ENCODE measurements at regions not wholly inside any gene's neighbourhood (a gene's known extent, or its start where the extent isn't known, plus 50 kb on each side); places are given as distances from the start of the nearest gene placed in this dataset.

DNA sequence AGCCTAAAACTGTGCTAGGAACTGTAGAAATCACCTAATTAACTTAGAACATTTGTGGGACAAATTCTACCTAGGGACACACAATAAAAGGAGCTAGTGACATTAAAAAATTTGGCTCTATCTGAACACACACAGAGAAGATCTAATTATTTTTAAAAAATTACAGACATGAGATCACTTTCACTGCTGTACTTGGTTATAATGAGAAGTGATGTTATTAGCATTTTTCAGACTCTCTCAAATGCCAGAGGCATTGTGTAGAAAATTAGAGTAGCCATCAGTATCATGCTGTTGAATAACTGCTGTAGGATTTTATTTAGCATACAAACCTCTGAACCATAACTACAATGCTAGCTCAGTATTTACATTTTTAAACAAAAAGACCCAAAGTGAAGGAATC lies 109.1 kb upstream of the ANK2 start:
- H3K27me3 ChIP-seq (ENCODE audit: control insufficient read depth, insufficient read depth, low read length): no peaks in the 10 kb centered on the region
- H3K4me1 ChIP-seq (ENCODE audit: control insufficient read depth, insufficient read depth, low read length): no peaks in the 10 kb centered on the region
- no peak overlapping the region for H3K9ac ChIP-seq (ENCODE audit: low read length)
- no peak overlapping the region for H3K4me3 ChIP-seq (ENCODE audit: low read depth, low read length)
- peaks cover 3% of the 10 kb centered on the region; the same call in 1 of the 2 replicates for H3K36me3 ChIP-seq (ENCODE audit: control insufficient read depth, insufficient read depth, low read length)
- no peak overlapping the region for H3K27ac ChIP-seq (ENCODE audit: low read depth, low read length)
- H3K9me3 ChIP-seq (ENCODE audit: control insufficient read depth, insufficient read depth, low read depth, low read length): 0 out of 2 replicates have a peak, but pooled peaks cover 4% of the 10 kb centered on the region

DNA sequence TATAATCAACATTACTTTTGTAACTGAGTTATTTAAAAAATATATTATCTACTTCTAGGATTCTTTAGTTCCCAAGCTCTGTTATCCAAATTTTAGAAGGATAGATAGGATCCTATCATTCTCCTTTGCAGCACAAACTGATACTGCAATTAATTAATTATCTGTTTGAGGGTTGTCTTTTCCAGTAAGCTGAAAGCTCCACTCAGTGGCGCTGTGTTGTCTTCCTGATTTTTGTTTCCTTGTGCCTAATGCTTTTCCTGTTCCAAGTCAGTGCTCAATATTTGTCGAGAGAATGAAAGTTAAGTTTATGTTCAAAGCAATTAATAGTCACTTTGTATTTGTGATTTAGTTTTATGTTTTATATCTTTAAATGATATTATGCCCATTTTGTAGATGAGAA lies 107.4 kb upstream of the ANK2 start:
- H3K9me3 ChIP-seq (ENCODE audit: control insufficient read depth, insufficient read depth, low read depth, low read length): 0 out of 2 replicates have a peak, but pooled peaks cover 4% of the 10 kb centered on the region
- no peaks in the 10 kb centered on the region for H3K4me1 ChIP-seq (ENCODE audit: control insufficient read depth, insufficient read depth, low read length)
- H3K4me3 ChIP-seq (ENCODE audit: low read depth, low read length): no peak overlapping the region
- no peak overlapping the region for H3K27ac ChIP-seq (ENCODE audit: low read depth, low read length)
- H3K27me3 ChIP-seq (ENCODE audit: control insufficient read depth, insufficient read depth, low read length): no peaks in the 10 kb centered on the region
- H3K36me3 ChIP-seq (ENCODE audit: control insufficient read depth, insufficient read depth, low read length): no peaks in the 10 kb centered on the region
- no peak overlapping the region for H3K9ac ChIP-seq (ENCODE audit: low read length)

DNA sequence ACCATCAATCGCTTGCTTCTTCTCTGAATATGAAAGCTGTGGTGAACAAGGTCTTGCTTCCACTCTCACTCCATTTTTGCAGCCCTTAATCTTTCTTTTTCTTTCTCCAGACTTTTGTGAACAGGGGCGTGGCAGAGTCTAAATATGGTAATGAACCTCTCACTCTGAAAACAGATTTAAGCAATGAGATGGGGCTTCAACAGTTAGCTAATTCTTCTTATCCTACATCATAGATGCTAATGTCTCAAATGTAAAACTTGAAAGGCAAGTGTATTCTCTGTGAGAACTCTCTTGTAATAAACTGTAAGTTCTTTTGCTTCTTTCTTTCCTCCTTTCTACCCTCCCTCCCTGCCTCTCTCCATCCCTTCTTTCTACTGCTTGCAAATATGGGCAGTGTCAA lies 106.5 kb upstream of the ANK2 start:
- Histone ChIP-seq H3K27me3 (ENCODE audit: control insufficient read depth, insufficient read depth, low read length) (no peaks in the 10 kb centered on the region), H3K9ac (ENCODE audit: low read length) (no peak overlapping the region), H3K36me3 (ENCODE audit: control insufficient read depth, insufficient read depth, low read length) (no peaks in the 10 kb centered on the region), H3K27ac (ENCODE audit: low read depth, low read length) (no peak overlapping the region), H3K9me3 (ENCODE audit: control insufficient read depth, insufficient read depth, low read depth, low read length) (0 out of 2 replicates have a peak, but pooled peaks cover 4% of the 10 kb centered on the region), H3K4me3 (ENCODE audit: low read depth, low read length) (no peak overlapping the region), H3K4me1 (ENCODE audit: control insufficient read depth, insufficient read depth, low read length) (no peaks in the 10 kb centered on the region)

GRCh38 chr4:112944006-112944405 lies 105.4 kb upstream of the ANK2 start:
- Histone ChIP-seq H3K9ac (ENCODE audit: low read length) (no peak overlapping the region), H3K4me3 (ENCODE audit: low read depth, low read length) (no peak overlapping the region), H3K4me1 (ENCODE audit: control insufficient read depth, insufficient read depth, low read length) (no peaks in the 10 kb centered on the region), H3K27ac (ENCODE audit: low read depth, low read length) (no peak overlapping the region), H3K9me3 (ENCODE audit: control insufficient read depth, insufficient read depth, low read depth, low read length) (0 out of 2 replicates have a peak, but pooled peaks cover 4% of the 10 kb centered on the region), H3K36me3 (ENCODE audit: control insufficient read depth, insufficient read depth, low read length) (no peaks in the 10 kb centered on the region), H3K27me3 (ENCODE audit: control insufficient read depth, insufficient read depth, low read length) (no peaks in the 10 kb centered on the region)

- no peaks in the 10 kb centered on the region for H3K4me1 ChIP-seq (ENCODE audit: control insufficient read depth, insufficient read depth, low read length)
- H3K27me3 ChIP-seq (ENCODE audit: control insufficient read depth, insufficient read depth, low read length): no peaks in the 10 kb centered on the region
- H3K9me3 ChIP-seq (ENCODE audit: control insufficient read depth, insufficient read depth, low read depth, low read length): 0 out of 2 replicates have a peak, but pooled peaks cover 4% of the 10 kb centered on the region
- no peaks in the 10 kb centered on the region for H3K36me3 ChIP-seq (ENCODE audit: control insufficient read depth, insufficient read depth, low read length)
- no peak overlapping the region for H3K9ac ChIP-seq (ENCODE audit: low read length)
- H3K4me3 ChIP-seq (ENCODE audit: low read depth, low read length): no peak overlapping the region
- no peak overlapping the region for H3K27ac ChIP-seq (ENCODE audit: low read depth, low read length)
Measured at GRCh38 chr4:112946127-112946526, 103.3 kb upstream of the ANK2 start.

- Histone ChIP-seq H3K27me3 (ENCODE audit: control insufficient read depth, insufficient read depth, low read length) (no peaks in the 10 kb centered on the region), H3K27ac (ENCODE audit: low read depth, low read length) (no peak overlapping the region), H3K4me3 (ENCODE audit: low read depth, low read length) (no peak overlapping the region), H3K36me3 (ENCODE audit: control insufficient read depth, insufficient read depth, low read length) (no peaks in the 10 kb centered on the region), H3K4me1 (ENCODE audit: control insufficient read depth, insufficient read depth, low read length) (no peaks in the 10 kb centered on the region), H3K9ac (ENCODE audit: low read length) (no peak overlapping the region), H3K9me3 (ENCODE audit: control insufficient read depth, insufficient read depth, low read depth, low read length) (0 out of 2 replicates have a peak, but pooled peaks cover 4% of the 10 kb centered on the region)
Measured at GRCh38 chr4:112947616-112948015, 101.8 kb upstream of the ANK2 start.

DNA sequence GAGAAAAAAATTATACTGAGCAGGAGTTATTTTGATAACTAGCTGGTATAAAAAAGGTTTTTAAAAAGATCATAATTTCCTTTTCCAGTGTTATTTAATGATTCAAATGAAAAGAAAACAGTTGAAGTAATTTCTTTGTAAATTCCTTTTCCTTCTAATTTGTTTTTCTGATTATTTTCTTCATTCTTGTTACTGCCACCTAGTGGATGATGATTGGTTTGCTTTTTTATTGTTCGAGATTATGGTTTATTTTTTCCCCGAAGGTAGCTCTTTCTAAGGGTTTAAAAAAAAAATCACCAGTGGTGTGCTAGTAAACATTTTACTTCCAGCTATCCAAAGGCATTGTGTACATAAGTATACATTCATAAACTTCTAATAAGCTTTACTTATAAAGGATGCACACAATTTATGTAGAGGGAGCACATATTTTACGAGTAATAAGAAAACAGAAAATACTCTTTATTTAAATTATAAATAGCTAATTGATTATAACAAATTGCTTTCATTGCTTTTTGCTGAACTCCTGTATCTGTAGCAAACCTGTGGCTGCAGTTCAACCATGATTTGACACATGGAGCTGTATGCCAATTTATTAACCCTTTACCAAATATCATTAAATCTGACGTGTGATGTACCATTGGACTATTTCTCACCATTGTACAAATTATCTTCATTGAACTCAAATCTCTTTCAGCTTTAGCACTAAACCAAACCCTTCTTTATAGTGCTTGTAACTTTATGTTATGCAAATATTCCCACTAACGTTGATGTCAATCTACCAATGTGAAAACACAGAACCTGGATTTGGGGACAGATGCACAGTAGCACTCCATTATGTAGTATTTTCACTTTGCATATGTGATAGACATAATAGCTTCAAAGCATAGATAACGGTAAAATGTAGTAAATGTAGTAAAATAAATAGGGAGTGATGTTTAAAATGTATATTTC lies 97.8 kb upstream of the ANK2 start:
- Histone ChIP-seq H3K4me1 (ENCODE audit: control insufficient read depth, insufficient read depth, low read length) (0 out of 2 replicates have a peak, but pooled peaks cover 4% of the 10 kb centered on the region), H3K27ac (ENCODE audit: low read depth, low read length) (no peak overlapping the region), H3K36me3 (ENCODE audit: control insufficient read depth, insufficient read depth, low read length) (peaks cover 5% of the 10 kb centered on the region; the same call in 1 of the 2 replicates), H3K9me3 (ENCODE audit: control insufficient read depth, insufficient read depth, low read depth, low read length) (peaks cover 3% of the 10 kb centered on the region; the same call in 1 of the 2 replicates), H3K4me3 (ENCODE audit: low read depth, low read length) (no peak overlapping the region), H3K9ac (ENCODE audit: low read length) (no peak overlapping the region), H3K27me3 (ENCODE audit: control insufficient read depth, insufficient read depth, low read length) (no peaks in the 10 kb centered on the region)

- Histone ChIP-seq H3K27ac (ENCODE audit: low read depth, low read length) (no peak overlapping the region), H3K9ac (ENCODE audit: low read length) (no peak overlapping the region), H3K36me3 (ENCODE audit: control insufficient read depth, insufficient read depth, low read length) (peaks cover 6% of the 10 kb centered on the region; the same call in 1 of the 2 replicates), H3K4me1 (ENCODE audit: control insufficient read depth, insufficient read depth, low read length) (0 out of 2 replicates have a peak, but pooled peaks cover 4% of the 10 kb centered on the region), H3K9me3 (ENCODE audit: control insufficient read depth, insufficient read depth, low read depth, low read length) (peaks cover 3% of the 10 kb centered on the region; the same call in 1 of the 2 replicates), H3K27me3 (ENCODE audit: control insufficient read depth, insufficient read depth, low read length) (no peaks in the 10 kb centered on the region), H3K4me3 (ENCODE audit: low read depth, low read length) (no peak overlapping the region)
Measured at GRCh38 chr4:112952313-112952700, 97.1 kb upstream of the ANK2 start.

- Histone ChIP-seq H3K4me3 (ENCODE audit: low read depth, low read length) (no peak overlapping the region), H3K4me1 (ENCODE audit: control insufficient read depth, insufficient read depth, low read length) (0 out of 2 replicates have a peak, but pooled peaks cover 4% of the 10 kb centered on the region), H3K9me3 (ENCODE audit: control insufficient read depth, insufficient read depth, low read depth, low read length) (peaks cover 3% of the 10 kb centered on the region; the same call in 1 of the 2 replicates), H3K36me3 (ENCODE audit: control insufficient read depth, insufficient read depth, low read length) (peaks cover 6% of the 10 kb centered on the region; the same call in 1 of the 2 replicates), H3K27ac (ENCODE audit: low read depth, low read length) (no peak overlapping the region), H3K27me3 (ENCODE audit: control insufficient read depth, insufficient read depth, low read length) (no peaks in the 10 kb centered on the region), H3K9ac (ENCODE audit: low read length) (no peak overlapping the region)
Measured at GRCh38 chr4:112953262-112953661, 96.2 kb upstream of the ANK2 start.

- H3K4me3 ChIP-seq (ENCODE audit: low read depth, low read length): no peak overlapping the region
- H3K9me3 ChIP-seq (ENCODE audit: control insufficient read depth, insufficient read depth, low read depth, low read length): peaks cover 3% of the 10 kb centered on the region; the same call in 1 of the 2 replicates
- no peak overlapping the region for H3K27ac ChIP-seq (ENCODE audit: low read depth, low read length)
- H3K9ac ChIP-seq (ENCODE audit: low read length): no peak overlapping the region
- 0 out of 2 replicates have a peak, but pooled peaks cover 4% of the 10 kb centered on the region for H3K4me1 ChIP-seq (ENCODE audit: control insufficient read depth, insufficient read depth, low read length)
- H3K27me3 ChIP-seq (ENCODE audit: control insufficient read depth, insufficient read depth, low read length): no peaks in the 10 kb centered on the region
- peaks cover 6% of the 10 kb centered on the region; the same call in 1 of the 2 replicates for H3K36me3 ChIP-seq (ENCODE audit: control insufficient read depth, insufficient read depth, low read length)
Measured at GRCh38 chr4:112954286-112954685, 95.2 kb upstream of the ANK2 start.

DNA sequence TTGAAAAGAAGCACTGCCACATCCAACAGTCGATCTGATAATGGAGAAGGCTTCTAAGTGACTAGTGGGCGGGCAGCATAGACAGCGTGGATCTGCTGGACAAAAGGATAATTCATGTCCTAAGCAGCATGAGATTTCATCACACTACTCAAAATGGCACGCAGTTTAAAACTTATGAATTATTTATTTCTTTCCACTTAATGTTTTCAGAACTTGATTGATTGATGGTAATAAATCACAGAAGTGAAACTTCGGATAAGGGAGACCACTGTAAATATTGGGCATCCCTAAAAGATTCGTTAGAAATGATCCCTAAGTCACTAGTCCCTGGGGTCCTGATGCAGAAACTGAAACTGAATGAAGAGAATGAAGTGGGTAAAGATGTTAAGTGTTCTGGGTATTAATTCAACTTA lies 93.0 kb upstream of the ANK2 start:
- peaks cover 6% of the 10 kb centered on the region; the same call in 1 of the 2 replicates for H3K36me3 ChIP-seq (ENCODE audit: control insufficient read depth, insufficient read depth, low read length)
- H3K27ac ChIP-seq (ENCODE audit: low read depth, low read length): no peak overlapping the region
- H3K4me1 ChIP-seq (ENCODE audit: control insufficient read depth, insufficient read depth, low read length): 0 out of 2 replicates have a peak, but pooled peaks cover 4% of the 10 kb centered on the region
- no peaks in the 10 kb centered on the region for H3K27me3 ChIP-seq (ENCODE audit: control insufficient read depth, insufficient read depth, low read length)
- H3K4me3 ChIP-seq (ENCODE audit: low read depth, low read length): no peak overlapping the region
- H3K9me3 ChIP-seq (ENCODE audit: control insufficient read depth, insufficient read depth, low read depth, low read length): peaks cover 3% of the 10 kb centered on the region; the same call in 1 of the 2 replicates
- H3K9ac ChIP-seq (ENCODE audit: low read length): no peak overlapping the region
